WTC11 (cell line): ENCODE measurements at regions not wholly inside any gene's neighbourhood (a gene's known extent, or its start where the extent isn't known, plus 50 kb on each side); places are given as distances from the start of the nearest gene placed in this dataset.

Source experiments
- GTF2I ChIP-seq: fragments of 250-450 bp; sonication (Bioruptor Pico); conservative IDR thresholded peaks from 2 replicates; pipeline ENCODE4 v1.4.0; 2021; ENCODE audit warnings: mild to moderate bottlenecking
- IRF2 ChIP-seq: sonication (generic); formaldehyde crosslinking; IDR thresholded peaks from 2 replicates; pipeline ENCODE4 v1.8.0; 2022; ENCODE audit warnings: low read depth, missing genetic modification reagents, borderline replicate concordance
- JAZF1 ChIP-seq: fragments of 250-450 bp; sonication (Bioruptor Pico); IDR thresholded peaks from 2 replicates; pipeline ENCODE4 v1.9.0; 2021; ENCODE audit warnings: moderate library complexity, mild to moderate bottlenecking, inconsistent platforms
- MXD4 ChIP-seq: fragments of 250-450 bp; sonication (Bioruptor Pico); IDR thresholded peaks from 2 replicates; pipeline ENCODE4 v1.8.0; 2021; ENCODE audit warnings: mild to moderate bottlenecking, moderate library complexity, borderline replicate concordance
- PREB ChIP-seq: sonication (generic); formaldehyde crosslinking; IDR thresholded peaks from 2 replicates; pipeline ENCODE4 v1.8.1; 2022; ENCODE audit warnings: mild to moderate bottlenecking, missing genetic modification reagents, moderate library complexity, borderline replicate concordance
- SP1 ChIP-seq: sonication (generic); formaldehyde crosslinking; conservative IDR thresholded peaks from 2 replicates; pipeline ENCODE4 v1.8.1; 2022; ENCODE audit warnings: missing genetic modification reagents
- TEAD4 ChIP-seq: sonication (generic); formaldehyde crosslinking; IDR thresholded peaks from 2 replicates; pipeline ENCODE4 v1.8.0; 2022; ENCODE audit warnings: mild to moderate bottlenecking, missing genetic modification reagents
- ZBTB21 ChIP-seq: sonication (generic); formaldehyde crosslinking; IDR thresholded peaks from 2 replicates; pipeline ENCODE4 v1.8.1; 2023; ENCODE audit warnings: mild to moderate bottlenecking, missing genetic modification reagents, borderline replicate concordance
- TF ChIP-seq, protein P1 (sequence below): sonication (generic); formaldehyde crosslinking; IDR thresholded peaks from 2 replicates; pipeline ENCODE4 v1.8.0; 2023; ENCODE audit warnings: missing genetic modification reagents
- TF ChIP-seq, protein P2 (sequence below): fragments of 200-600 bp; IDR thresholded peaks from 2 replicates; pipeline ENCODE4 v1.8.0; 2022; ENCODE audit warnings: antibody characterized with exemption
- TF ChIP-seq, protein P3 (sequence below): fragments of 250-450 bp; sonication (Bioruptor Pico); IDR thresholded peaks from 2 replicates; pipeline ENCODE4 v1.9.0; 2021; ENCODE audit warnings: mild to moderate bottlenecking

DNA sequence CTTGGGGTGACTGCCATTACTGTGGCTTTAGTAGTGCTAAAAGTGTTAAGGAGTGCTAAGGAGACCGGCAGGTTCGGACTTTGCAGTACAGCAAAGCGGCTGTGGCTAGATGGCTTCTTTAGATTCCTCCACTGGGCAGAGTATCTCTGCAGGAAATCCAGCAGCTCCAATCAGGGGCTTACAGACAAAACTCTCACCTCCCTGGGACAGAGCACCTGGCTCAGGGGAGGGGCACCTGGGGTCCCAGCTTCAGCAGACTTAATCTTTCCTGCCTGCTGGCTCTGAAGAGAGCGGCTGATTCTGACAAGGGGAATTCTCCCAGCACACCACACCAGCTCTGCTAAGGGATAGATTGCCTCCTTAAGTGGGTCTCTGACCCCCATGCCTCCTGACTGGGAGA lies 668.8 kb upstream of the TENM4 start:
- TF ChIP-seq, protein P1, sequence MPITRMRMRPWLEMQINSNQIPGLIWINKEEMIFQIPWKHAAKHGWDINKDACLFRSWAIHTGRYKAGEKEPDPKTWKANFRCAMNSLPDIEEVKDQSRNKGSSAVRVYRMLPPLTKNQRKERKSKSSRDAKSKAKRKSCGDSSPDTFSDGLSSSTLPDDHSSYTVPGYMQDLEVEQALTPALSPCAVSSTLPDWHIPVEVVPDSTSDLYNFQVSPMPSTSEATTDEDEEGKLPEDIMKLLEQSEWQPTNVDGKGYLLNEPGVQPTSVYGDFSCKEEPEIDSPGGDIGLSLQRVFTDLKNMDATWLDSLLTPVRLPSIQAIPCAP (CRISPR knock-in tag) = no peak
- TF ChIP-seq IRF2 (no peak), GTF2I (CRISPR knock-in tag) (no peak), TEAD4 (CRISPR knock-in tag) (no peak), MXD4 (no peak), ZBTB21 (CRISPR knock-in tag) (no peak), SP1 (CRISPR knock-in tag) (no peak), PREB (CRISPR knock-in tag) (no peak), JAZF1 (CRISPR knock-in tag) (no peak)
- TF ChIP-seq, protein P2, sequence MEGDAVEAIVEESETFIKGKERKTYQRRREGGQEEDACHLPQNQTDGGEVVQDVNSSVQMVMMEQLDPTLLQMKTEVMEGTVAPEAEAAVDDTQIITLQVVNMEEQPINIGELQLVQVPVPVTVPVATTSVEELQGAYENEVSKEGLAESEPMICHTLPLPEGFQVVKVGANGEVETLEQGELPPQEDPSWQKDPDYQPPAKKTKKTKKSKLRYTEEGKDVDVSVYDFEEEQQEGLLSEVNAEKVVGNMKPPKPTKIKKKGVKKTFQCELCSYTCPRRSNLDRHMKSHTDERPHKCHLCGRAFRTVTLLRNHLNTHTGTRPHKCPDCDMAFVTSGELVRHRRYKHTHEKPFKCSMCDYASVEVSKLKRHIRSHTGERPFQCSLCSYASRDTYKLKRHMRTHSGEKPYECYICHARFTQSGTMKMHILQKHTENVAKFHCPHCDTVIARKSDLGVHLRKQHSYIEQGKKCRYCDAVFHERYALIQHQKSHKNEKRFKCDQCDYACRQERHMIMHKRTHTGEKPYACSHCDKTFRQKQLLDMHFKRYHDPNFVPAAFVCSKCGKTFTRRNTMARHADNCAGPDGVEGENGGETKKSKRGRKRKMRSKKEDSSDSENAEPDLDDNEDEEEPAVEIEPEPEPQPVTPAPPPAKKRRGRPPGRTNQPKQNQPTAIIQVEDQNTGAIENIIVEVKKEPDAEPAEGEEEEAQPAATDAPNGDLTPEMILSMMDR = no peak
- TF ChIP-seq, protein P3, sequence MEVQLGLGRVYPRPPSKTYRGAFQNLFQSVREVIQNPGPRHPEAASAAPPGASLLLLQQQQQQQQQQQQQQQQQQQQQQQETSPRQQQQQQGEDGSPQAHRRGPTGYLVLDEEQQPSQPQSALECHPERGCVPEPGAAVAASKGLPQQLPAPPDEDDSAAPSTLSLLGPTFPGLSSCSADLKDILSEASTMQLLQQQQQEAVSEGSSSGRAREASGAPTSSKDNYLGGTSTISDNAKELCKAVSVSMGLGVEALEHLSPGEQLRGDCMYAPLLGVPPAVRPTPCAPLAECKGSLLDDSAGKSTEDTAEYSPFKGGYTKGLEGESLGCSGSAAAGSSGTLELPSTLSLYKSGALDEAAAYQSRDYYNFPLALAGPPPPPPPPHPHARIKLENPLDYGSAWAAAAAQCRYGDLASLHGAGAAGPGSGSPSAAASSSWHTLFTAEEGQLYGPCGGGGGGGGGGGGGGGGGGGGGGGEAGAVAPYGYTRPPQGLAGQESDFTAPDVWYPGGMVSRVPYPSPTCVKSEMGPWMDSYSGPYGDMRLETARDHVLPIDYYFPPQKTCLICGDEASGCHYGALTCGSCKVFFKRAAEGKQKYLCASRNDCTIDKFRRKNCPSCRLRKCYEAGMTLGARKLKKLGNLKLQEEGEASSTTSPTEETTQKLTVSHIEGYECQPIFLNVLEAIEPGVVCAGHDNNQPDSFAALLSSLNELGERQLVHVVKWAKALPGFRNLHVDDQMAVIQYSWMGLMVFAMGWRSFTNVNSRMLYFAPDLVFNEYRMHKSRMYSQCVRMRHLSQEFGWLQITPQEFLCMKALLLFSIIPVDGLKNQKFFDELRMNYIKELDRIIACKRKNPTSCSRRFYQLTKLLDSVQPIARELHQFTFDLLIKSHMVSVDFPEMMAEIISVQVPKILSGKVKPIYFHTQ (CRISPR knock-in tag) = no peak
